HT1080 (cell line): ENCODE measurements at regions not wholly inside any gene's neighbourhood (a gene's known extent, or its start where the extent isn't known, plus 50 kb on each side); places are given as distances from the start of the nearest gene placed in this dataset.

Source experiments
- DNase-seq: peaks from one replicate; pipeline ENCODE4 v3.0.0-alpha.2; 2015; ENCODE audit warnings: low read depth

GRCh38 chr13:67390462-67391086 is 160.4 kb upstream of the PCDH9 start:
- DNase-seq, result peak; percentile 36

- DNase-seq, result no peak
These were observed 159.0 kb upstream of the PCDH9 start for GRCh38 chr13:67389171-67389570.

GRCh38 chr13:67383109-67383757 is 153.1 kb upstream of the PCDH9 start:
- peak; percentile 11 for DNase-seq

GRCh38 chr13:67377919-67378318 is 147.8 kb upstream of the PCDH9 start:
- DNase-seq, result no peak

GRCh38 chr13:67374391-67374790 is 144.3 kb upstream of the PCDH9 start:
- DNase-seq, result no peak

GRCh38 chr13:67372868-67373464 is 142.8 kb upstream of the PCDH9 start:
- no peak for DNase-seq

- peak; percentile 69 for DNase-seq
These were observed 139.9 kb upstream of the PCDH9 start for GRCh38 chr13:67369895-67370660.

- no peak for DNase-seq
These were observed 137.3 kb upstream of the PCDH9 start for GRCh38 chr13:67367399-67367798.

GRCh38 chr13:67366533-67366932 is 136.4 kb upstream of the PCDH9 start:
- no peak for DNase-seq

- DNase-seq, result no peak
These were observed 125.8 kb upstream of the PCDH9 start for GRCh38 chr13:67355812-67356476.

GRCh38 chr13:67353941-67354340 is 123.8 kb upstream of the PCDH9 start:
- peak; percentile 9 for DNase-seq

- no peak for DNase-seq
These were observed 122.9 kb upstream of the PCDH9 start for GRCh38 chr13:67353031-67353430.

GRCh38 chr13:67351909-67352308 is 121.8 kb upstream of the PCDH9 start:
- DNase-seq, result no peak

GRCh38 chr13:67351114-67351513 is 121.0 kb upstream of the PCDH9 start:
- DNase-seq, result no peak

- no peak for DNase-seq
These were observed 113.6 kb upstream of the PCDH9 start for GRCh38 chr13:67343777-67344176.

- peak; percentile 40 for DNase-seq
These were observed 111.3 kb upstream of the PCDH9 start for GRCh38 chr13:67341406-67341805.

- DNase-seq, result no peak
These were observed 100.0 kb upstream of the PCDH9 start for GRCh38 chr13:67330149-67330548.

GRCh38 chr13:67328895-67329294 is 98.8 kb upstream of the PCDH9 start:
- DNase-seq, result no peak

GRCh38 chr13:67318860-67319259 is 88.7 kb upstream of the PCDH9 start:
- no peak for DNase-seq

- DNase-seq, result no peak
These were observed 88.3 kb upstream of the PCDH9 start for GRCh38 chr13:67318398-67318797.

GRCh38 chr13:67314405-67314804 is 84.3 kb upstream of the PCDH9 start:
- DNase-seq, result no peak
